ENCODE measurements at regions not wholly inside any gene's neighbourhood (a gene's known extent, or its start where the extent isn't known, plus 50 kb on each side); places are given as distances from the start of the nearest gene placed in this dataset.
A peak's percentile ranks its signal among the peaks of the same experiment; 100 is the strongest.

DNA sequence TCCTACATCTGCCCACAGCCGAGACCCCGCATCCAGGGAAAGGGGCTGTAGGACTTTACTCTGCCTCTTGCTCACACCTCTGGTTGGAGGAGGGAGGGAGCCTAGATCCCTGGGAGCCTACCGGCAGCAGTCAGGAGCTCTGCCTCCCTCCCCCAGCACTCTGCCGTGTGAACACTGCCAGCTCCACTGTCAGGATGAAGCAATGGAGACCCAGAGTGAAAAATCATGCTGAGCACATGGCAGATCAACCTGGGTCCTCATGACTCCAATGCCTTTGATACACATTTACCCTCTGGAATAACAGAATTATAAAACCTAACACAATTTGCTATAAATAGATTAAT is 477.7 kb downstream of the TNS3 start:
- Histone ChIP-seq H3K9me3 (ENCODE audit: insufficient read depth in 2 of 2, low read depth in 1 of 2, low read length in 1 of 2) (peaks cover 0 to 3% of the 10 kb centered on the region in 2 experiments; a peak in 1 of 4 replicates), H3K23me2 (ENCODE audit: low read depth, low read length) (no peaks in the 10 kb centered on the region), H3K14ac (ENCODE audit: insufficient read length) (no peak overlapping the region), H3K23ac (ENCODE audit: insufficient read length) (no peak overlapping the region), H3K4me1 (replicated peaks in 1 of 4; ENCODE audit: control insufficient read depth in 3 of 4, insufficient read depth in 4 of 4, low read length in 3 of 4) (no peaks in the 10 kb centered on the region), H4K8ac (ENCODE audit: extremely low read depth, insufficient read depth, low read length) (peak overlapping the region; percentile 22), H2AK5ac (ENCODE audit: low read depth, low read length) (no peak overlapping the region), H4K91ac (replicated peaks; ENCODE audit: insufficient read length, low read length) (no peak overlapping the region), H2BK15ac (ENCODE audit: low read length) (no peak overlapping the region; the same call in 1 of the 2 replicates), H4K20me1 (replicated peaks in 1 of 2; ENCODE audit: control insufficient read depth in 1 of 2, insufficient read depth in 2 of 2, low read length in 2 of 2) (no peaks in the 10 kb centered on the region), H3K36me3 (ENCODE audit: control insufficient read depth in 2 of 4, insufficient read depth in 4 of 4, low read length in 3 of 4) (no peaks in the 10 kb centered on the region), H3K4me2 (ENCODE audit: insufficient read depth in 1 of 2, low read depth in 2 of 2, low read length in 2 of 2) (no peak overlapping the region), H3K79me2 (ENCODE audit: control insufficient read depth in 1 of 2, insufficient read depth in 2 of 2, low read length in 2 of 2) (no peaks in the 10 kb centered on the region), H2BK120ac (replicated peaks; ENCODE audit: low read depth, low read length) (no peak overlapping the region), H2BK12ac (ENCODE audit: low read depth, low read length) (no peak overlapping the region), H4K5ac (ENCODE audit: insufficient read length, low read depth, low read length) (no peak overlapping the region), H3K27ac (ENCODE audit: low read depth, low read length) (no peak overlapping the region), H3K27me3 (replicated peaks in 1 of 4; ENCODE audit: control insufficient read depth in 3 of 4, extremely low read depth in 1 of 4, insufficient read depth in 3 of 4, low read length in 3 of 4) (no peaks in the 10 kb centered on the region), H3K9ac (replicated peaks in 1 of 4; ENCODE audit: extremely low read depth in 1 of 4, low read depth in 3 of 4, low read length in 3 of 4) (no peak overlapping the region), H3K79me1 (ENCODE audit: low read depth, low read length) (no peaks in the 10 kb centered on the region), H3K18ac (ENCODE audit: extremely low read depth, low read length) (no peak overlapping the region), H3K4me3 (ENCODE audit: extremely low read depth in 1 of 4, insufficient read depth in 2 of 4, low read depth in 3 of 4, low read length in 4 of 4) (no peak overlapping the region), H2BK20ac (ENCODE audit: low read length) (no peak overlapping the region), H3K56ac (replicated peaks; ENCODE audit: insufficient read length, low read depth, low read length) (no peak overlapping the region), H2AFZ (ENCODE audit: low read length) (peak overlapping the region; percentile 95), H2BK5ac (ENCODE audit: low read depth, low read length) (no peak overlapping the region), H3K4ac (replicated peaks; ENCODE audit: insufficient read length, low read depth, low read length) (no peak overlapping the region)
- POLR2A ChIA-PET (ENCODE audit: partially characterized antibody), result interaction anchor here (0.6 kb wide), 1 partner anchor 135 kb away, joined by 5 read pairs; no protein-coding TSS in a partner anchor
- CTCF ChIA-PET (ENCODE audit: partially characterized antibody), result no interaction called here
- WGBS, 2 experiments (ENCODE audit: extremely low coverage in 1 of 2, insufficient coverage in 1 of 2, insufficient read length in 1 of 2, insufficient replicate concordance in 2 of 2, low coverage in 1 of 2, low lambda C conversion rate in 2 of 2, missing lambda C conversion rate in 1 of 2), result 91% methylated on average over 4 of the region's 4 CpGs; no CpG with 5 or more reads in 1 of the 2 experiments
- no peak for TF ChIP-seq HDAC2 (IDR thresholded peaks at IDR 0.05; ENCODE audit: borderline replicate concordance in 1 of 2, low read depth in 2 of 2, low read length in 2 of 2)
- TF ChIP-seq EGR1 (IDR thresholded peaks at IDR 0.05; ENCODE audit: borderline replicate concordance, low read depth, low read length), result no peak
- TF ChIP-seq TAF7 (optimal IDR thresholded peaks at IDR 0.05; ENCODE audit: borderline replicate concordance, low read depth, low read length), result no peak
- no peak for TF ChIP-seq SIRT6 (IDR thresholded peaks at IDR 0.05; ENCODE audit: low read length)
- TF ChIP-seq JUND (IDR thresholded peaks at IDR 0.05; ENCODE audit: low read length), result no peak
- TF ChIP-seq EZH2 (IDR thresholded peaks at IDR 0.05; ENCODE audit: low read depth, low read length, severe bottlenecking), result no peak
- TF ChIP-seq, protein P1, sequence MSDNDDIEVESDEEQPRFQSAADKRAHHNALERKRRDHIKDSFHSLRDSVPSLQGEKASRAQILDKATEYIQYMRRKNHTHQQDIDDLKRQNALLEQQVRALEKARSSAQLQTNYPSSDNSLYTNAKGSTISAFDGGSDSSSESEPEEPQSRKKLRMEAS (IDR thresholded peaks at IDR 0.05), result 0 out of 2 replicates have a peak, but pooled peaks have one; percentile 41
- TF ChIP-seq CREB1 (IDR thresholded peaks at IDR 0.05), result no peak
- TF ChIP-seq, protein P2, sequence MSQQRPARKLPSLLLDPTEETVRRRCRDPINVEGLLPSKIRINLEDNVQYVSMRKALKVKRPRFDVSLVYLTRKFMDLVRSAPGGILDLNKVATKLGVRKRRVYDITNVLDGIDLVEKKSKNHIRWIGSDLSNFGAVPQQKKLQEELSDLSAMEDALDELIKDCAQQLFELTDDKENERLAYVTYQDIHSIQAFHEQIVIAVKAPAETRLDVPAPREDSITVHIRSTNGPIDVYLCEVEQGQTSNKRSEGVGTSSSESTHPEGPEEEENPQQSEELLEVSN (IDR thresholded peaks at IDR 0.05), result peak; percentile 34; the same call in 1 of the 2 replicates
- no peak for TF ChIP-seq SP2 (IDR thresholded peaks at IDR 0.05; ENCODE audit: low read length)
- TF ChIP-seq PHF8 (conservative IDR thresholded peaks at IDR 0.05; ENCODE audit: low read depth, low read length), result no peak
- no peak for FAIRE-seq
- DNase-seq (ENCODE audit: low read depth in 1 of 2, low spot score in 2 of 2), result no peak

Data from H1 (cell line).